ENCODE measurements at regions not wholly inside any gene's neighbourhood (a gene's known extent, or its start where the extent isn't known, plus 50 kb on each side); places are given as distances from the start of the nearest gene placed in this dataset.

GRCh38 chr2:241996100-241996499, 126.6 kb downstream of the RTP5 start:
- Histone ChIP-seq H4K20me1 (ENCODE audit: insufficient read depth) (no peaks in the 10 kb centered on the region), H3K9ac (ENCODE audit: low read length) (no peak overlapping the region), H3K9me2 (ENCODE audit: insufficient read depth) (no peaks in the 10 kb centered on the region), H3K4me1 (ENCODE audit: control insufficient read depth in 1 of 2, insufficient read depth in 2 of 2, low read length in 2 of 2) (no peaks in the 10 kb centered on the region), H3K36me3 (ENCODE audit: control insufficient read depth in 1 of 2, insufficient read depth in 2 of 2, low read length in 2 of 2) (no peaks in the 10 kb centered on the region), H3K27ac (ENCODE audit: low read depth, low read length) (no peak overlapping the region), H3K4me3 (replicated peaks in 1 of 2; ENCODE audit: low read depth in 1 of 2, low read length in 2 of 2) (no peak overlapping the region), H3K4me2 (ENCODE audit: low read length) (no peak overlapping the region), H3K9me3 (ENCODE audit: control insufficient read depth in 1 of 2, insufficient read depth in 1 of 2, low read depth in 1 of 2, low read length in 2 of 2) (no peaks in the 10 kb centered on the region), H2AFZ (ENCODE audit: low read depth, low read length, poor library complexity, severe bottlenecking) (no peak overlapping the region), H3K27me3 (ENCODE audit: insufficient read depth, low read length) (no peaks in the 10 kb centered on the region), H3K79me2 (ENCODE audit: insufficient read depth, low read length) (no peaks in the 10 kb centered on the region)
- DNase-seq (ENCODE audit: low read depth, low spot score) (no peak), ATAC-seq (no peak)
- TF ChIP-seq YY1 (IDR thresholded peaks at IDR 0.05; ENCODE audit: extremely low read depth, insufficient replicate concordance, low read depth, low read length) (no peak), POLR2AphosphoS5 (IDR thresholded peaks at IDR 0.05; ENCODE audit: low read depth, low read length) (no peak), EZH2phosphoT487 (IDR thresholded peaks at IDR 0.05; ENCODE audit: borderline replicate concordance) (no peak), POLR2A (IDR thresholded peaks at IDR 0.05; ENCODE audit: borderline replicate concordance, extremely low read depth, insufficient read depth, insufficient read length) (no peak), SIN3A (IDR thresholded peaks at IDR 0.05; ENCODE audit: low read depth) (no peak), EGR1 (IDR thresholded peaks at IDR 0.05; ENCODE audit: low read depth) (no peak), SP1 (IDR thresholded peaks at IDR 0.05; ENCODE audit: low read depth) (no peak), CBX3 (IDR thresholded peaks at IDR 0.05; ENCODE audit: low read depth) (no peak), RAD21 (IDR thresholded peaks at IDR 0.05; ENCODE audit: low read depth) (no peak), ZNF274 (IDR thresholded peaks at IDR 0.05; ENCODE audit: low read depth, low read length) (no peak)
- TF ChIP-seq, protein P1, sequence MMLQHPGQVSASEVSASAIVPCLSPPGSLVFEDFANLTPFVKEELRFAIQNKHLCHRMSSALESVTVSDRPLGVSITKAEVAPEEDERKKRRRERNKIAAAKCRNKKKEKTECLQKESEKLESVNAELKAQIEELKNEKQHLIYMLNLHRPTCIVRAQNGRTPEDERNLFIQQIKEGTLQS (IDR thresholded peaks at IDR 0.05), result no peak
- TF ChIP-seq, protein P2, sequence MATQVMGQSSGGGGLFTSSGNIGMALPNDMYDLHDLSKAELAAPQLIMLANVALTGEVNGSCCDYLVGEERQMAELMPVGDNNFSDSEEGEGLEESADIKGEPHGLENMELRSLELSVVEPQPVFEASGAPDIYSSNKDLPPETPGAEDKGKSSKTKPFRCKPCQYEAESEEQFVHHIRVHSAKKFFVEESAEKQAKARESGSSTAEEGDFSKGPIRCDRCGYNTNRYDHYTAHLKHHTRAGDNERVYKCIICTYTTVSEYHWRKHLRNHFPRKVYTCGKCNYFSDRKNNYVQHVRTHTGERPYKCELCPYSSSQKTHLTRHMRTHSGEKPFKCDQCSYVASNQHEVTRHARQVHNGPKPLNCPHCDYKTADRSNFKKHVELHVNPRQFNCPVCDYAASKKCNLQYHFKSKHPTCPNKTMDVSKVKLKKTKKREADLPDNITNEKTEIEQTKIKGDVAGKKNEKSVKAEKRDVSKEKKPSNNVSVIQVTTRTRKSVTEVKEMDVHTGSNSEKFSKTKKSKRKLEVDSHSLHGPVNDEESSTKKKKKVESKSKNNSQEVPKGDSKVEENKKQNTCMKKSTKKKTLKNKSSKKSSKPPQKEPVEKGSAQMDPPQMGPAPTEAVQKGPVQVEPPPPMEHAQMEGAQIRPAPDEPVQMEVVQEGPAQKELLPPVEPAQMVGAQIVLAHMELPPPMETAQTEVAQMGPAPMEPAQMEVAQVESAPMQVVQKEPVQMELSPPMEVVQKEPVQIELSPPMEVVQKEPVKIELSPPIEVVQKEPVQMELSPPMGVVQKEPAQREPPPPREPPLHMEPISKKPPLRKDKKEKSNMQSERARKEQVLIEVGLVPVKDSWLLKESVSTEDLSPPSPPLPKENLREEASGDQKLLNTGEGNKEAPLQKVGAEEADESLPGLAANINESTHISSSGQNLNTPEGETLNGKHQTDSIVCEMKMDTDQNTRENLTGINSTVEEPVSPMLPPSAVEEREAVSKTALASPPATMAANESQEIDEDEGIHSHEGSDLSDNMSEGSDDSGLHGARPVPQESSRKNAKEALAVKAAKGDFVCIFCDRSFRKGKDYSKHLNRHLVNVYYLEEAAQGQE (IDR thresholded peaks at IDR 0.05; ENCODE audit: low read depth), result no peak
- BruUV-seq (replicated peaks), result no TSS peak
- ChIA-PET POLR2A (no interaction called here), CTCF (no interaction called here), RAD21 (ENCODE audit: low non-redundant PET in 1 of 2, low total read pairs in 2 of 2, uncharacterized antibody in 2 of 2, unreplicated experiment in 2 of 2) (no interaction called here)
- intact Hi-C loops (cut with micrococcal nuclease), result no loop called here
